Hepatocyte (in vitro differentiated cells): ENCODE measurements at regions not wholly inside any gene's neighbourhood (a gene's known extent, or its start where the extent isn't known, plus 50 kb on each side); places are given as distances from the start of the nearest gene placed in this dataset.

Experiments
- DNase-seq: peaks from one replicate; pipeline ENCODE4 v3.0.0-alpha.2; 2016; ENCODE audit warnings: low spot score
- H2AFZ ChIP-seq: fragments of 200-600 bp; sonication (generic); 2 replicates; pipeline ENCODE4 v1.6.0; 2016; ENCODE audit warnings: antibody characterized with exemption, mild to moderate bottlenecking
- H3K27ac ChIP-seq: fragments of 200-600 bp; sonication (generic); 2 replicates; pipeline ENCODE4 v1.5.1; 2016; ENCODE audit warnings: mild to moderate bottlenecking
- H3K27me3 ChIP-seq: fragments of 200-600 bp; sonication (generic); 2 replicates; pipeline ENCODE4 v1.6.1; 2016
- H3K36me3 ChIP-seq: fragments of 200-600 bp; sonication (generic); replicated peaks from 2 replicates; pipeline ENCODE4 v1.5.1; 2016; ENCODE audit warnings: low read depth; ENCODE audit not compliant: insufficient read depth
- H3K4me1 ChIP-seq: fragments of 200-600 bp; sonication (generic); 2 replicates; pipeline ENCODE4 v1.5.1; 2016; ENCODE audit warnings: mild to moderate bottlenecking, moderate library complexity; ENCODE audit not compliant: insufficient read depth
- H3K4me2 ChIP-seq: fragments of 200-600 bp; sonication (generic); 2 replicates; pipeline ENCODE4 v1.6.0; 2016
- H3K4me3 ChIP-seq: fragments of 200-600 bp; sonication (generic); 2 replicates; pipeline ENCODE4 v1.5.1; 2016; ENCODE audit warnings: mild to moderate bottlenecking
- H3K79me2 ChIP-seq: fragments of 200-600 bp; sonication (generic); 2 replicates; pipeline ENCODE4 v1.6.0; 2017; ENCODE audit warnings: mild to moderate bottlenecking
- H3K9me2 ChIP-seq: fragments of 200-600 bp; sonication (generic); replicated peaks from 2 replicates; pipeline ENCODE4 v1.6.0; 2017; ENCODE audit warnings: mild to moderate bottlenecking; ENCODE audit not compliant: insufficient read depth
- H3K9me3 ChIP-seq: fragments of 200-600 bp; sonication (generic); 2 replicates; pipeline ENCODE4 v1.5.1; 2016; ENCODE audit warnings: low read depth, mild to moderate bottlenecking
- H4K20me1 ChIP-seq: fragments of 200-600 bp; sonication (generic); 2 replicates; pipeline ENCODE4 v1.6.0; 2016; ENCODE audit warnings: mild to moderate bottlenecking; ENCODE audit not compliant: insufficient read depth, poor library complexity, severe bottlenecking
- EZH2 ChIP-seq: fragments of 200-600 bp; sonication (generic); IDR thresholded peaks from 2 replicates; pipeline ENCODE4 v1.6.1; 2016; ENCODE audit warnings: antibody characterized with exemption, mild to moderate bottlenecking, borderline replicate concordance
- EZH2phosphoT487 ChIP-seq: fragments of 200-600 bp; sonication (generic); IDR thresholded peaks from one replicate; pipeline ENCODE4 v1.6.1; 2018; ENCODE audit warnings: antibody characterized with exemption, mild to moderate bottlenecking, low read depth, moderate library complexity; ENCODE audit not compliant: unreplicated experiment, severe bottlenecking
- WGBS: methylation state at CpG from one replicate; pipeline ENCODE4 v1.1.6; 2016; ENCODE audit warnings: low lambda C conversion rate; ENCODE audit errors: missing lambda C conversion rate; 5-methylcytosine and 5-hydroxymethylcytosine counted together
- TF ChIP-seq, protein P1 (sequence below): fragments of 200-600 bp; sonication (generic); IDR thresholded peaks from 2 replicates; pipeline ENCODE4 v1.5.1; 2016; ENCODE audit warnings: antibody characterized with exemption, mild to moderate bottlenecking; ENCODE audit not compliant: poor library complexity

GRCh38 chr20:19121463-19121862 lies 91.0 kb upstream of the SLC24A3 start:
- H3K27ac ChIP-seq = no peak overlapping the region
- DNase-seq = no peak
- WGBS = 79% methylated on average over 3 of the region's 3 CpGs

DNA sequence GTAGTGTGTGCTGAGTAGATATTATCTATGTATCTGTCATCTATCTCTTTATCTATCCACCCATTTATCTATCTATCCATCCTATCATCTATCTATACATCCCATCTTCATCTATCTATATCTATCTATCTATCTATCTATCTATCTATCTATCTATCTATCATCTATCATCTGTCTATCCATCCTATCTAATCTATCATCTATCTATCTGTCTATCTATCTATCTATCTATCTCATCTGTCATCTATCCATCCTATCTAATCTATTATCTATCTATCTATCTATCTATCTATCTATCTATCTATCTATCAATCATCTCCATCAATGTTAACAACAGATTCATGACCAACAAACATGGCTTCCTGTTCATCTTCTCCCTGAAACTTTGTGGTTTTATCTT lies 90.5 kb upstream of the SLC24A3 start:
- Histone ChIP-seq H3K4me2 (no peak overlapping the region), H4K20me1 (no peaks in the 10 kb centered on the region), H3K36me3 (no peaks in the 10 kb centered on the region), H3K4me1 (no peaks in the 10 kb centered on the region), H3K9me3 (no peaks in the 10 kb centered on the region), H2AFZ (no peak overlapping the region), H3K9me2 (no peaks in the 10 kb centered on the region), H3K79me2 (no peaks in the 10 kb centered on the region), H3K27ac (no peak overlapping the region), H3K27me3 (no peaks in the 10 kb centered on the region), H3K4me3 (no peak overlapping the region)
- TF ChIP-seq EZH2 (no peak), EZH2phosphoT487 (no peak)
- TF ChIP-seq, protein P1, sequence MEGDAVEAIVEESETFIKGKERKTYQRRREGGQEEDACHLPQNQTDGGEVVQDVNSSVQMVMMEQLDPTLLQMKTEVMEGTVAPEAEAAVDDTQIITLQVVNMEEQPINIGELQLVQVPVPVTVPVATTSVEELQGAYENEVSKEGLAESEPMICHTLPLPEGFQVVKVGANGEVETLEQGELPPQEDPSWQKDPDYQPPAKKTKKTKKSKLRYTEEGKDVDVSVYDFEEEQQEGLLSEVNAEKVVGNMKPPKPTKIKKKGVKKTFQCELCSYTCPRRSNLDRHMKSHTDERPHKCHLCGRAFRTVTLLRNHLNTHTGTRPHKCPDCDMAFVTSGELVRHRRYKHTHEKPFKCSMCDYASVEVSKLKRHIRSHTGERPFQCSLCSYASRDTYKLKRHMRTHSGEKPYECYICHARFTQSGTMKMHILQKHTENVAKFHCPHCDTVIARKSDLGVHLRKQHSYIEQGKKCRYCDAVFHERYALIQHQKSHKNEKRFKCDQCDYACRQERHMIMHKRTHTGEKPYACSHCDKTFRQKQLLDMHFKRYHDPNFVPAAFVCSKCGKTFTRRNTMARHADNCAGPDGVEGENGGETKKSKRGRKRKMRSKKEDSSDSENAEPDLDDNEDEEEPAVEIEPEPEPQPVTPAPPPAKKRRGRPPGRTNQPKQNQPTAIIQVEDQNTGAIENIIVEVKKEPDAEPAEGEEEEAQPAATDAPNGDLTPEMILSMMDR = no peak
- no peak for DNase-seq

More at GRCh38 chr20:19121463-19121862, 91.0 kb upstream of the SLC24A3 start:
- Histone ChIP-seq H3K4me2 (no peak overlapping the region), H2AFZ (no peak overlapping the region), H3K4me3 (no peak overlapping the region), H4K20me1 (no peaks in the 10 kb centered on the region), H3K36me3 (no peaks in the 10 kb centered on the region), H3K79me2 (no peaks in the 10 kb centered on the region), H3K4me1 (no peaks in the 10 kb centered on the region), H3K27me3 (no peaks in the 10 kb centered on the region), H3K9me3 (no peaks in the 10 kb centered on the region), H3K9me2 (no peaks in the 10 kb centered on the region)
- TF ChIP-seq EZH2phosphoT487 = no peak

GRCh38 chr20:19122395-19122794 lies 90.0 kb upstream of the SLC24A3 start:
- H4K20me1 ChIP-seq = no peaks in the 10 kb centered on the region
- H3K4me2 ChIP-seq = no peak overlapping the region
- H3K4me1 ChIP-seq = no peaks in the 10 kb centered on the region
- H3K4me3 ChIP-seq = no peak overlapping the region
- no peaks in the 10 kb centered on the region for H3K9me2 ChIP-seq
- no peaks in the 10 kb centered on the region for H3K27me3 ChIP-seq
- H2AFZ ChIP-seq = no peak overlapping the region
- no peak for TF ChIP-seq EZH2phosphoT487
- no peaks in the 10 kb centered on the region for H3K36me3 ChIP-seq
- no peaks in the 10 kb centered on the region for H3K9me3 ChIP-seq
- no peak for DNase-seq
- no peaks in the 10 kb centered on the region for H3K79me2 ChIP-seq
- H3K27ac ChIP-seq = no peak overlapping the region

DNA sequence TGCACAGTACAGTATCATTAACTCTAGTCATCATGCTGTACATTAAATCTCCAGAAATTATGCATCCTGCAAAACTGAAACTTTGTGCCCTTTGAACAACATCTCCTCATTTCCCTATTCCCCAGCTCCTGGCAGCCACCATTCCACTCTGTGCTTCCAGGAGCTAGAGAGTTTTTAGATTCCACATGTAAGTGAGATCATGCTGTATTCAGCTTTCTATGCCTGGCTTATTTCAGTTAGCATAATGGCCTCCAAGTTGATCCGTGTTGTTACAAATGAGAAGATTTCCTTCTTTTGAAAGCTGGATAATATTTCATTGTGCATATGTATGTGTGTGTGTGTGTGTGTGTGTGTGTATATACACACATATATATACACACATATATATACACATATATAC lies 86.9 kb upstream of the SLC24A3 start:
- WGBS = 85% methylated on average over 1 of the region's 1 CpG
- no peaks in the 10 kb centered on the region for H3K9me3 ChIP-seq
- no peaks in the 10 kb centered on the region for H4K20me1 ChIP-seq
- no peaks in the 10 kb centered on the region for H3K36me3 ChIP-seq
- TF ChIP-seq EZH2phosphoT487 = no peak
- TF ChIP-seq EZH2 = no peak
- TF ChIP-seq, protein P1 = no peak
- H3K79me2 ChIP-seq = no peaks in the 10 kb centered on the region
- H2AFZ ChIP-seq = no peak overlapping the region
- H3K4me2 ChIP-seq = no peak overlapping the region
- no peak for DNase-seq
- no peaks in the 10 kb centered on the region for H3K9me2 ChIP-seq
- no peaks in the 10 kb centered on the region for H3K27me3 ChIP-seq
- peaks cover under 1% of the 10 kb centered on the region for H3K4me1 ChIP-seq
- no peak overlapping the region for H3K4me3 ChIP-seq
- H3K27ac ChIP-seq = no peak overlapping the region

DNA sequence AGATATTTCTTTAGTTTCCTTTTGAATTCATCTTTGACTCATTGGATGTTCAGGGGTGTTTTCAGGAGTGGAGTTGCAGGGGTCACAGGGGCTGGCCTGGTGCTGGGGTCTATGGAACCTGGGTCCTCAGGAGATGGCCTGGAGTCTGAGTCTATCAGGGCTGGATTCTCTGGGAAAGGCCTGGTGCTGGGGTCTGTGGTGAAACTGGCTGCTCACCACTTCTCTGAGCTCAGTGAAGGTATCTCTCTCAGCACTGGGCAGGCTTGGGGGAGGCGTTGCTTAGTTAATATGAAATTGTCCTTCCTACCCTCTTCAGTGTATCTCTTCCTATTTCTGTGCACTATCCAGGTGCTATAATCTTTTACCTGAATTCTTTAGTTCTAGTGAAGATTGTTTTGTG lies 83.1 kb upstream of the SLC24A3 start:
- TF ChIP-seq EZH2 = no peak
- Histone ChIP-seq H3K27ac (no peak overlapping the region), H4K20me1 (no peaks in the 10 kb centered on the region), H3K4me2 (no peak overlapping the region), H2AFZ (no peak overlapping the region), H3K27me3 (no peaks in the 10 kb centered on the region), H3K9me2 (no peaks in the 10 kb centered on the region), H3K4me3 (no peak overlapping the region), H3K4me1 (peaks cover 3% of the 10 kb centered on the region), H3K9me3 (no peaks in the 10 kb centered on the region), H3K79me2 (no peaks in the 10 kb centered on the region), H3K36me3 (no peaks in the 10 kb centered on the region)
- 92% methylated on average over 1 of the region's 1 CpG for WGBS
- DNase-seq = no peak
